HG02884 (cell line): ENCODE measurements at regions not wholly inside any gene's neighbourhood (a gene's known extent, or its start where the extent isn't known, plus 50 kb on each side); places are given as distances from the start of the nearest gene placed in this dataset.
"Not testable (repeated sequence)": the region's sequence is repeated elsewhere in the genome, so short reads cannot be mapped to it uniquely, and the experiment has no call there.

ENCODE experiments used
- ATAC-seq: cut with Tn5 transposase; IDR thresholded peaks from one replicate; pipeline ENCODE4 v1.9.1; 2021; ENCODE audit warnings: mild to moderate bottlenecking, moderate library complexity; ENCODE audit not compliant: unreplicated experiment

GRCh38 chr7:119065966-119066365 is 841.5 kb downstream of the ANKRD7 start:
- no peak for ATAC-seq

GRCh38 chr7:119086026-119086425 is 861.5 kb downstream of the ANKRD7 start:
- no peak for ATAC-seq

GRCh38 chr7:119090851-119091250 is 866.3 kb downstream of the ANKRD7 start:
- ATAC-seq = no peak

GRCh38 chr7:119096683-119097082 is 872.2 kb downstream of the ANKRD7 start:
- no peak for ATAC-seq

GRCh38 chr7:119100611-119101258 is 876.2 kb downstream of the ANKRD7 start:
- not testable (repeated sequence) for ATAC-seq

- no peak for ATAC-seq
These were observed 877.8 kb downstream of the ANKRD7 start for GRCh38 chr7:119102291-119102690.

GRCh38 chr7:119105381-119105780 is 880.9 kb downstream of the ANKRD7 start:
- no peak for ATAC-seq

GRCh38 chr7:119123326-119123725 is 898.8 kb downstream of the ANKRD7 start:
- no peak for ATAC-seq

- no peak for ATAC-seq
These were observed 903.2 kb downstream of the ANKRD7 start for GRCh38 chr7:119127706-119128105.

- ATAC-seq = no peak
These were observed 907.9 kb downstream of the ANKRD7 start for GRCh38 chr7:119132436-119132835.

- no peak for ATAC-seq
These were observed 942.9 kb downstream of the ANKRD7 start for GRCh38 chr7:119167431-119167830.

- ATAC-seq = no peak
These were observed 947.5 kb downstream of the ANKRD7 start for GRCh38 chr7:119172043-119172442.

- ATAC-seq = peak; percentile 67
These were observed 951.6 kb downstream of the ANKRD7 start for GRCh38 chr7:119175911-119176627.

GRCh38 chr7:119177863-119178262 is 953.4 kb downstream of the ANKRD7 start:
- no peak for ATAC-seq

- ATAC-seq = no peak
These were observed 959.8 kb downstream of the ANKRD7 start for GRCh38 chr7:119184124-119184788.

GRCh38 chr7:119196183-119196582 is 971.7 kb downstream of the ANKRD7 start:
- ATAC-seq = no peak

- no peak for ATAC-seq
These were observed 972.8 kb downstream of the ANKRD7 start for GRCh38 chr7:119197172-119197876.

GRCh38 chr7:119197877-119198527 is 973.5 kb downstream of the ANKRD7 start:
- ATAC-seq = peak; percentile 93

GRCh38 chr7:119219663-119220062 is 995.2 kb downstream of the ANKRD7 start:
- ATAC-seq = no peak

- ATAC-seq = no peak
These were observed 999.4 kb downstream of the ANKRD7 start for GRCh38 chr7:119223930-119224329.

GRCh38 chr7:119228482-119228881 is 1004.0 kb downstream of the ANKRD7 start:
- peak; percentile 63 for ATAC-seq
